GM21825 (cell line): ENCODE measurements at regions not wholly inside any gene's neighbourhood (a gene's known extent, or its start where the extent isn't known, plus 50 kb on each side); places are given as distances from the start of the nearest gene placed in this dataset.
"Not testable (repeated sequence)": the region's sequence is repeated elsewhere in the genome, so short reads cannot be mapped to it uniquely, and the experiment has no call there.

ENCODE experiments used
- ATAC-seq: cut with Tn5 transposase; IDR thresholded peaks from one replicate; pipeline ENCODE4 v1.9.1; 2021; ENCODE audit warnings: mild to moderate bottlenecking, moderate library complexity; ENCODE audit not compliant: unreplicated experiment

GRCh38 chr3:106488331-106488730, 619.5 kb upstream of the CBLB start:
- no peak for ATAC-seq

DNA sequence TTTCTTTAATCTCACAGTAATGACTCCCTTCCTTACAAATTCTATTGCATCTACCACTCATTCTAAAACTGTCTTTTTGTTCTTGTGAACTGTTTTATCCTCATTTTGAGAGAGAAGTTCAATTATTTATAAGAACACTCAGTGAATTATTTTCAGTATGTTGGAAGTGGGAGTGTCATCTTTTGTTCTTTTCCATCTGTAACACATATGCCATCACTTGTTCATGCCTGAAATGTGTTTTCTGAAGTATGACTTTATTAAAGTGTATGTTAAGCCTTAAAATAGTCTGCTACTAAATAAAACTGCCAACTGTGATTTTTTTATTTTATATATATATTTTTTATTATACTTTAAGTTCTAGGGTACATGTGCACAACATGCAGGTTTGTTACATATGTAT, 623.0 kb upstream of the CBLB start:
- ATAC-seq: no peak

DNA sequence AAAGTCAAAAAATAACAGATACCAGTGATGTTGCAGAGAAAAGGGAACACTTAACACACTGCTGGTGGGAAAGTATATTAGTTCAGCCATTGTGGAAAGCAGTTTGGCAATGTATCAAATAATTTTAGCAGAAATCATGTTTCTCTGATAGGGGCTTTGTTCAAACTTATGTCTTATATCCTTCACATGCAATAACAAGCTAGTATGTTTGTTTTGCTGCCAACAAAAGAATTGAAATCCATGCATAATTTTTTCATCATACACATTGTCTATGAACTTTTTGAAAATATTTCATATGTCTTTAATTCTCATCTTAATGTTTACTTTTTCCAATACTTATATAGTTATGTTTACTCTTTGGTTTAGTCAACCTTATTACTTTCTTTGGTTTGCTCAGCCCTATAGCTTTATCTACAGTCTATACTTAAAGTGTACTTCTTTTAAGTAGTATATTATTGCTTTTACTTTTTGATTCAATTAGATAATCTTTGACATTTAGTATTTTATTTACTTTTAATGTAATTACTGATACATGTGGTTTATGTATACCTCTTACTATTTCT, 639.6 kb upstream of the CBLB start:
- ATAC-seq: no peak

DNA sequence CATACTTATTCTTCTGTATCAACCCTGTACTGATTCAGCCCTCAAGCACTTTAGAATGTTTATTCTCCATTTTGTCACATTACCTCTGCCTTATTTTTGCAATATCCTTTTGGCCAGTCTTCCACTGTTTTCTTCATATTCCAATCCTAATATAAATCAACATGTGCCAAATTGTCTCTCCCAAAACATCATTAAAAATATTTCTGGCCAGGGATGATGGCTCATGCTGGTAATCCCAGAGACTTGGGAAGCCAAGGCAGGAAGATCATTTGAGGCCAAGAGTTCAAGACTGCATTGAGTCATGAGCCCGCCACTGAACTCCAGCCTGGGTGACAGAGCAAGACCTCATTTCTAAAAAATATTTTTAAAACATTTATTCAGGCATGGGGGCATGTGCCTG, 641.4 kb upstream of the CBLB start:
- no peak for ATAC-seq

GRCh38 chr3:106512846-106513245, 644.0 kb upstream of the CBLB start:
- no peak for ATAC-seq

DNA sequence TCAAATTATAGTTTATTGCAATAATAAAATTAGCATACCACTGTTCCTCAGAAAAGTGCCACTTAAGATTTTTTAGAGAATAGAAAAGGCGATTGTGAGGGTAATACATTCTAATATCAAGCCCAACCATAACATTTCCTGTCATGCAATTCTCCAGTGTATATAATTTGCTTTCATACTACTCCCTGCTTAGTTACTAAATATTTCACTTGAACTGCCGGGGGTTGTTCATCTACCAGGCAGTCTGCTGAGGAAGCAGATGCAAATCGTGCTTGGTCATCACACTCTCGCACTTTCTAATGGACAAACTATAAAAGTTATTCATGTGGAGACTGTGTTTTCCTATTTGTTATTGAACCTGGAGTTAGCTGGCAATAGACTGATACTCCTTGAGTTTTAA, 645.6 kb upstream of the CBLB start:
- no peak for ATAC-seq

DNA sequence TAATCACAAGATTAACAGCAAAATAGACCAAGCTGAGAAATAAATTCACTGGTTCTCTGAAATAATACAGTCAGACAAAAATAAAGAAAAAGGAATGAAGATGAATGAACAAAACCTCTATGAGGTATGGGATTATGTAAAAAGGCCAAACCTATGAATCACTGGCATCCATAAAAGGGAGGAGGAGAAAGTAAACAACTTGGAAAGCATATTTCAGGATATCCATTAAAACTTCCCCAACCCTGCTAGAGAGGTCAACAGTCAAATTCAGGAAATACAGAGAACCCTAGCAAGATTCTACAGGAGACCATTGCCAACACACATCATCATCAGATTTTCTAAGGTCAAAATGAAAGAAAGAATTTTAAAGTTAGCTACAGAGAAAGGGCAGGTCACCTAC, 649.7 kb upstream of the CBLB start:
- ATAC-seq: no peak

DNA sequence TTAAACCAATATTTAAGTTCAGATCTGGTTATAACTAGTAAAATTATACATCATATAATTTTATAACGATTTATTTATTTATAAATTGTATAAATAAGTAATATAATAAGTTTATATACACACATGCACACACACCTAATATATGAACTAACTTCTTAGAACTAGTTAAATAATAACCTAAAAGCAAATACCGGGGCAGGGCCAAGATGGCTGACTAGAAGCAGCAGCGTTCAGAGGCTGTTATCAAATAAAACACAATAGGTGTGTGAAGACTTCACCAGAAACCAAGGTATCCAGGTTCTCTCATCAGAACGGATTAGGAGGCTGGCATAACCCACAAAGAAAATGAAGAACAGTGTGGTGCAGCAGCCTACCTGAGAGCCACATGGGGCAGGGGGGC, 653.6 kb upstream of the CBLB start:
- no peak for ATAC-seq

DNA sequence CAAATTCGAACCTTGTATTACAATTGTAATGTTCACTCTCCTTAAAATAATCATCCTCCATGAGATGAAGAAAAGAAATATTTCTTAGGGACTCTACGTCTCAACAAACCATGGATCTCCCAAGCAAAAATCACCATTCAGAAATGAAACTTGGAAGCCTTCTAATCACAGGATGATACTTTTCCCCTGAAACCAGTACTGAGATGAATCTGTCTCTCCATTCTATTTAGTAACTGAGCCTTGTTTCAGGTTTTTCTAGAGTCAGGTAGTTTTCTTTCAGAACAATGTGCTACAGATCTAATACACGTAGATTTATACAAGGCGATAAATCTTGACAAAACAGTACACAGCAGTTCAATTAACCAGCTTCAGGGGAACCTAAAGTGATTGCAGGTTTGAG, 660.1 kb upstream of the CBLB start:
- no peak for ATAC-seq

DNA sequence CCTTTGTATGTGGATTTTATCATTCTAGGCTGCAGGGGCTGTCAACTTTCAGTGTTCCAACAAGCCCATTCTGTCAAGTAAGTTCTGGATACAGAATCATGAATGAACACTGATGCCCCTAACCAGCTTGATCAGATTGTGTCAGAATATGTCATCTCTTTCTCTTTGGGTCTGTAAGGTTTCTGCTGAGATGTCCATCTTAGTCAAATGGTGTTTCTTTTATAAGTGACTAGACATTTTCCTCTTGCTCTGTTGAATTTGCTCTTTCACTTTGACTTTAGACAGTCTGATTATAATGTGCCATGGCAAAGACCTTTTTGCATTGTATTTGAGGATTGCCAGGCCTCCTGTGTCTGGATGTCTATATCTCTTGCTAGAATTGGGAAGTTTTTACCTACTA, 660.9 kb upstream of the CBLB start:
- no peak for ATAC-seq

- ATAC-seq: no peak
These were observed 661.6 kb upstream of the CBLB start for GRCh38 chr3:106530367-106530766.

- not testable (repeated sequence) for ATAC-seq
These were observed 663.0 kb upstream of the CBLB start for GRCh38 chr3:106531771-106532329.

- ATAC-seq: no peak
These were observed 664.4 kb upstream of the CBLB start for GRCh38 chr3:106533093-106533787.

GRCh38 chr3:106533788-106534160, 665.0 kb upstream of the CBLB start:
- ATAC-seq: no peak

DNA sequence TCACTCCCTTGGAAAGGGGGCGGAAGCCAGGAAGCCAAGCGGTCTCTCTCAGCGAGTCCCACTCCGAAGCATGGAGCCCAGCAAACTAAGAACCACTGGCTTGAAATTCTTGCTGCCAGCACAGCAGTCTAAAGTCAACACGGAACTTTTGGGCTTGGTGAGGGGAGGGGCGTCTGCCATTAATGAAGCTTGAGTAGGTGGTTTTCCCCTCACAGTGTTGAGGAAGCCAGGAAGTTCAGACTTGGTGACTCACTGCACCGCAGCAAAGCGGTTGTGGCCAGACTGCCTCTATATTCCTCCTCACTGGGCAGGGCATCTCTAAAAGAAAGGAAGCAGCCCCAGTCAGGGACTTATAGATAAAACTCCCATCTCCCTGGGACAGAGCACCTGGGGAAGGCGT, 665.4 kb upstream of the CBLB start:
- ATAC-seq: no peak

- ATAC-seq: no peak
These were observed 671.9 kb upstream of the CBLB start for GRCh38 chr3:106540743-106541142.

GRCh38 chr3:106542101-106542769, 673.4 kb upstream of the CBLB start:
- no peak for ATAC-seq

- ATAC-seq: no peak
These were observed 683.7 kb upstream of the CBLB start for GRCh38 chr3:106552351-106553043.

DNA sequence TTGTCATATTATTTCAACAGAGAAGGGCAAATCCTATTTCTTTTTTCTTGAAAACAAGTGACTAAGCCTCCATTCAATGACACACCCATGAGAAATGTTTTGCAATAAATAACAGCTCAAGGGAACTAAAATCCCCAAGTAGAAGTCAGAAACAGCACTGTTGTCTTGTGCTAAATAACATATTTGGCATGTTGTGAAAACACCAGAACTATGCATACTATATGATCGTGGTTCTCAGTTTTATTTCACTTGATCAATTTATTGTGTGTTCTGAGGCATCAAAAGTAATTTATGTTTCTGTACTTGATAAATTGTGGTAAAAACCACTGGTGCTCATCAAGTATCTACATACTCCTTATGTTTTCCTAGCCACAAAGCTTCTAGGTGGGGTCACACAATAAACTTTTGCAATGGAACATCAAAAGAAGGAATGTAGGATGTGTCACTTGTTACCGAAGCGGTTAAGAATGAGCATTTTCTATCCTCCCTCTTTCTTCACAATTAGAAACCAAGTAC, 691.7 kb upstream of the CBLB start:
- no peak for ATAC-seq

- peak; percentile 92 for ATAC-seq
These were observed 697.5 kb upstream of the CBLB start for GRCh38 chr3:106566277-106566676.

- ATAC-seq: no peak
These were observed 701.6 kb upstream of the CBLB start for GRCh38 chr3:106570426-106570825.
